Activated T-helper 1 cell treated with anti-CD3 and anti-CD28 coated beads, Interleukin-12 subunit alpha, Interleukin-12 subunit beta, Interleukin-2, Interleukin-4 antibody, amounts not matched to agents 30 ng/mL and 10 ng/mL and 1 ng/mL, durations not matched to agents 14 hours and 24 hours and 36 hours (primary cell): ENCODE measurements at regions not wholly inside any gene's neighbourhood (a gene's known extent, or its start where the extent isn't known, plus 50 kb on each side); places are given as distances from the start of the nearest gene placed in this dataset.

Experiments used
- DNase-seq: peaks from one replicate; pipeline ENCODE4 v3.0.0; 2021; ENCODE audit warnings: low spot score
- H3K27ac Mint-ChIP-seq: one replicate; pipeline ENCODE4 v1.8.0; 2021; ENCODE audit warnings: mild to moderate bottlenecking, mixed read lengths
- H3K27me3 Mint-ChIP-seq: one replicate; pipeline ENCODE4 v1.8.0; 2022; ENCODE audit warnings: mild to moderate bottlenecking, moderate library complexity, mixed read lengths; ENCODE audit not compliant: insufficient read depth
- H3K36me3 Mint-ChIP-seq: one replicate; pipeline ENCODE4 v1.8.0; 2021; ENCODE audit warnings: low read depth, mixed read lengths
- H3K4me1 Mint-ChIP-seq: one replicate; pipeline ENCODE4 v1.8.0; 2021; ENCODE audit warnings: low read depth, mixed read lengths
- H3K4me3 Mint-ChIP-seq: one replicate; pipeline ENCODE4 v1.8.0; 2021; ENCODE audit warnings: mild to moderate bottlenecking, moderate library complexity, mixed read lengths
- H3K9me3 Mint-ChIP-seq: one replicate; pipeline ENCODE4 v1.8.0; 2021; ENCODE audit warnings: mixed read lengths
- intact Hi-C: fragments of 100-400 bp; cut with micrococcal nuclease; formaldehyde crosslinking; loops from one replicate; pipeline ENCODE4 v1.15.1; 2024

GRCh38 chr5:135662061-135662481 lies 83.3 kb upstream of the CXCL14 start:
- no peak overlapping the region for H3K27ac Mint-ChIP-seq
- intact Hi-C loops: no loop called here
- peaks cover 15% of the 10 kb centered on the region for H3K9me3 Mint-ChIP-seq
- H3K36me3 Mint-ChIP-seq: no peaks in the 10 kb centered on the region
- H3K4me1 Mint-ChIP-seq: no peaks in the 10 kb centered on the region
- peaks cover 5% of the 10 kb centered on the region for H3K27me3 Mint-ChIP-seq
- no peak for DNase-seq
- no peak overlapping the region for H3K4me3 Mint-ChIP-seq

- no peak for DNase-seq
- H3K9me3 Mint-ChIP-seq: peaks cover 15% of the 10 kb centered on the region
- H3K4me1 Mint-ChIP-seq: no peaks in the 10 kb centered on the region
- H3K36me3 Mint-ChIP-seq: no peaks in the 10 kb centered on the region
- peaks cover 5% of the 10 kb centered on the region for H3K27me3 Mint-ChIP-seq
- H3K27ac Mint-ChIP-seq: no peak overlapping the region
- intact Hi-C loops: no loop called here
- no peak overlapping the region for H3K4me3 Mint-ChIP-seq
These were observed 82.2 kb upstream of the CXCL14 start for GRCh38 chr5:135660826-135661575.

- DNase-seq: no peak
- H3K27ac Mint-ChIP-seq: no peak overlapping the region
- H3K4me3 Mint-ChIP-seq: no peak overlapping the region
- no peaks in the 10 kb centered on the region for H3K36me3 Mint-ChIP-seq
- H3K4me1 Mint-ChIP-seq: no peaks in the 10 kb centered on the region
- intact Hi-C loops: no loop called here
- H3K9me3 Mint-ChIP-seq: peaks cover 15% of the 10 kb centered on the region
- peaks cover 2% of the 10 kb centered on the region for H3K27me3 Mint-ChIP-seq
These were observed 78.9 kb upstream of the CXCL14 start for GRCh38 chr5:135657536-135658305.

- no peak for DNase-seq
- intact Hi-C loops: no loop called here
- Mint-ChIP-seq H3K4me3 (no peak overlapping the region), H3K9me3 (peaks cover 15% of the 10 kb centered on the region), H3K27me3 (no peaks in the 10 kb centered on the region), H3K4me1 (no peaks in the 10 kb centered on the region), H3K27ac (no peak overlapping the region), H3K36me3 (no peaks in the 10 kb centered on the region)
These were observed 76.7 kb upstream of the CXCL14 start for GRCh38 chr5:135655468-135655815.

GRCh38 chr5:135654761-135655467 lies 76.1 kb upstream of the CXCL14 start:
- no peak overlapping the region for H3K27ac Mint-ChIP-seq
- no peak overlapping the region for H3K4me3 Mint-ChIP-seq
- H3K4me1 Mint-ChIP-seq: no peaks in the 10 kb centered on the region
- peaks cover 10% of the 10 kb centered on the region for H3K9me3 Mint-ChIP-seq
- no peaks in the 10 kb centered on the region for H3K27me3 Mint-ChIP-seq
- no peaks in the 10 kb centered on the region for H3K36me3 Mint-ChIP-seq
- intact Hi-C loops: no loop called here
- DNase-seq: no peak

- Mint-ChIP-seq H3K27ac (no peak overlapping the region), H3K4me1 (no peaks in the 10 kb centered on the region), H3K9me3 (no peaks in the 10 kb centered on the region), H3K4me3 (no peak overlapping the region), H3K27me3 (no peaks in the 10 kb centered on the region), H3K36me3 (no peaks in the 10 kb centered on the region)
- intact Hi-C loops: no loop called here
- no peak for DNase-seq
These were observed 72.4 kb upstream of the CXCL14 start for GRCh38 chr5:135651156-135651555.

GRCh38 chr5:135650081-135650480 lies 71.3 kb upstream of the CXCL14 start:
- Mint-ChIP-seq H3K36me3 (no peaks in the 10 kb centered on the region), H3K4me1 (no peaks in the 10 kb centered on the region)

GRCh38 chr5:135649435-135649834 lies 70.6 kb upstream of the CXCL14 start:
- Mint-ChIP-seq H3K4me3 (no peak overlapping the region), H3K27me3 (no peaks in the 10 kb centered on the region), H3K27ac (no peak overlapping the region), H3K36me3 (no peaks in the 10 kb centered on the region), H3K9me3 (no peaks in the 10 kb centered on the region), H3K4me1 (no peaks in the 10 kb centered on the region)
- DNase-seq: no peak
- intact Hi-C loops: no loop called here

More at GRCh38 chr5:135650081-135650480, 71.3 kb upstream of the CXCL14 start:
- Mint-ChIP-seq H3K27me3 (no peaks in the 10 kb centered on the region), H3K27ac (no peak overlapping the region), H3K4me3 (no peak overlapping the region), H3K9me3 (no peaks in the 10 kb centered on the region)
- DNase-seq: no peak
- intact Hi-C loops: no loop called here

GRCh38 chr5:135648116-135648515 lies 69.3 kb upstream of the CXCL14 start:
- no peak for DNase-seq
- Mint-ChIP-seq H3K4me3 (no peak overlapping the region), H3K36me3 (no peaks in the 10 kb centered on the region), H3K27ac (no peak overlapping the region), H3K4me1 (no peaks in the 10 kb centered on the region), H3K27me3 (no peaks in the 10 kb centered on the region), H3K9me3 (no peaks in the 10 kb centered on the region)
- intact Hi-C loops: no loop called here

GRCh38 chr5:135645336-135646180 lies 66.8 kb upstream of the CXCL14 start:
- Mint-ChIP-seq H3K27me3 (peaks cover 2% of the 10 kb centered on the region), H3K4me3 (no peak overlapping the region), H3K27ac (no peak overlapping the region), H3K9me3 (no peaks in the 10 kb centered on the region), H3K36me3 (no peaks in the 10 kb centered on the region), H3K4me1 (no peaks in the 10 kb centered on the region)
- no peak for DNase-seq
- intact Hi-C loops: no loop called here

- H3K9me3 Mint-ChIP-seq: no peaks in the 10 kb centered on the region
- no peak overlapping the region for H3K27ac Mint-ChIP-seq
- H3K4me3 Mint-ChIP-seq: no peak overlapping the region
- no peaks in the 10 kb centered on the region for H3K4me1 Mint-ChIP-seq
- intact Hi-C loops: no loop called here
- DNase-seq: no peak
- H3K27me3 Mint-ChIP-seq: peaks cover 2% of the 10 kb centered on the region
- H3K36me3 Mint-ChIP-seq: no peaks in the 10 kb centered on the region
These were observed 66.0 kb upstream of the CXCL14 start for GRCh38 chr5:135644816-135645215.

- Mint-ChIP-seq H3K4me1 (no peaks in the 10 kb centered on the region), H3K27ac (no peak overlapping the region), H3K4me3 (no peak overlapping the region), H3K9me3 (no peaks in the 10 kb centered on the region), H3K27me3 (peaks cover 5% of the 10 kb centered on the region), H3K36me3 (no peaks in the 10 kb centered on the region)
- intact Hi-C loops: no loop called here
- no peak for DNase-seq
These were observed 65.3 kb upstream of the CXCL14 start for GRCh38 chr5:135643881-135644766.
